ENCODE measurements at regions not wholly inside any gene's neighbourhood (a gene's known extent, or its start where the extent isn't known, plus 50 kb on each side); places are given as distances from the start of the nearest gene placed in this dataset.

DNA sequence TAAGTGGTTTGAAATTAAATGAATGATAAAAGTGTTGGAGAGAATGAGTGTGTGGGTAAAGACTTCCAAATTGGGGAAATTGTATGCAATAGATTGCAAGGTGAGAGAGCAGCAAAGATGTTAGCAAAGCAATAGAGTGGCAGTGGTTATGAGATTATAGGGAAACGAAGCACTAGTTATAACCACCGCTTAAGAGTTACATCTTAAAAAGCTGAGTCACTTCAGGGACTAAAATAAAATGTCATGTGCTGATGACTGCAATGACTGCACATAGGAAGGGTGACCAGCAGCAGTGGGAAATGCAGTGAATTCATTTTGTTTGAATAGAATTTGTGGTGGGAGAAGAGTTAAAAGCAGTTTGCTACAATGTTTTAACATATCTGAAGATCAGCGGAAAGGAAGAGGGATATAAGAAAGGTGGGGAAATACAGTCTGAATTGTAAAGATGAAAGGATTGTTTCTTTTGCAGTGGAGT lies 127.3 kb downstream of the RAP2B start:
- Mint-ChIP-seq H3K4me3 (no peak overlapping the region), H3K4me1 (ENCODE audit: low read depth) (peaks cover 41% of the 10 kb centered on the region), H3K27ac (no peak overlapping the region), H3K36me3 (ENCODE audit: low read depth) (peaks cover 3% of the 10 kb centered on the region), H3K27me3 (ENCODE audit: low read depth) (no peaks in the 10 kb centered on the region), H3K9me3 (ENCODE audit: insufficient read depth) (no peaks in the 10 kb centered on the region)
- ATAC-seq: no peak
- ChIA-PET CTCF (interaction anchor here (1.6 to 2.0 kb wide), 2 partner anchors 125 to 249 kb away, joined by 4 to 23 read pairs; no protein-coding TSS in a partner anchor), POLR2A (no interaction called here)
- no peak for DNase-seq

DNA sequence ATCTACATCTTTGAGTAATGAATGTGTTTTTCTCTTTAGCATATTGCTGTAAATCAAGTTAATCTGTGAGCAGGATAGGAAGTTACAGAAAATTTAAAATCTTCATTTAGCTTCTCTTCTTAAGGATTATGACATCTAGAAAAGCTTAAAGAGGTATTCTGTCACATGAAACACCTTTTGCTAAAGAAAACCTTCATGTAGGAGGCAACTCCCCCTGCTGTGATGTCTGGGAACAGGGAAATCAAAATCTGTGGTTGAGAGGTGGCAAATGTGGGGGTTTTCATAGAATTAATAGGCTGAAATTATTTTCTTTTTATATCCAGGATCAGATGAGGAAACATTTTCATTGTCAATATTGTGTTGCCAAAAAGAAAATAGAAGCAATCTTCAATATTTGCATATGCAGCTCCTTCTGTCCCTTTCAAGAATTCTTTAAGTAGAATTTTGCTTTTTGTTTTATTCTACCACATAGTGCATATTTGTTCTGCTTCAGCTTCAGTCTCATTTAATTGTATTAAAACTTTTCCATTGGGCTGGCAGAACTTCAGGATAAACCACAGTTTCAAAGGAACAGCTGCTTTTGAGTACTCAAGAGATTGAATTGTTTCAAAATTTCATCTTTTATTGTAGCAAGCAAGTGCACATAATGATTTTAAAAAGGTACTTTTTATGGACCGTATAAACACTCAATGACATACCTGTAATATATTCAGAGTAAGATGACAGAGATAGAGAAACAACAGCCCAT lies 128.4 kb downstream of the RAP2B start:
- Mint-ChIP-seq H3K27ac (no peak overlapping the region), H3K4me3 (no peak overlapping the region), H3K27me3 (ENCODE audit: low read depth) (no peaks in the 10 kb centered on the region), H3K4me1 (ENCODE audit: low read depth) (peaks cover 35% of the 10 kb centered on the region), H3K9me3 (ENCODE audit: insufficient read depth) (no peaks in the 10 kb centered on the region), H3K36me3 (ENCODE audit: low read depth) (peaks cover 3% of the 10 kb centered on the region)
- no peak for ATAC-seq
- ChIA-PET CTCF (interaction anchor here (0.6 to 2.0 kb wide), 17 partner anchors 8 to 478 kb away, joined by 3 to 23 read pairs (median 4); partner anchors contain the start of gene RAP2B), POLR2A (no interaction called here)
- DNase-seq: no peak

DNA sequence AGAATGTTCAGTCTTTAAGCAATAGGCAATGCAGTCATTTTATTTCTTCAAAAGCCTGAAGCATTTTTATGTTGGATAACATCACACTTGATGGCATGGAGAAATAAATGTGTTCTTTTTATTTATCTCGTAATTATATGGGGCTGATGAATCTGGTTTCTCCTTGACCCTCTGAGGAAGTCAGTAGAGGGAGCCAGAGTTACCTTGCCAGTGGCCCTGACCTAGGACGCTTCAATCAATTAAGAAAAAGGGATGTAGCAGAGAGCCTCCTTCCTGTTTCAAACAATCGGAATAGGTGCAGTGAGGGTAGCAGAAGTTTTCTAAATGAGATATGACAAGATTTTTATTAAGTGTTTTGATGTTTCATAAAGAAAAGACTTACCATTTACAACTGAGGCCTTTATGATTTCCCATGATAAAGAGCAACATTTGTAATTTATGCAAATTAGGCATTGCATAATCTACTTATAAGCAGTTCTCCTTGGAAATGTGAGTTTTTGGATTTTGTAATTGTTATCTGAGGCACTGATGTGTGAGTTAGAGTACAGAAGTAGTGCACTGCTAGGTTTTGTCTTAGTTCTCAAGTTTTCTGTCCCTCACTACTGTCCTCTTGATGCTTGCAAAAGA lies 129.1 kb downstream of the RAP2B start:
- no peak for DNase-seq
- peaks cover 30% of the 10 kb centered on the region for H3K4me1 Mint-ChIP-seq (ENCODE audit: low read depth)
- no peaks in the 10 kb centered on the region for H3K9me3 Mint-ChIP-seq (ENCODE audit: insufficient read depth)
- H3K27ac Mint-ChIP-seq: no peak overlapping the region
- H3K4me3 Mint-ChIP-seq: no peak overlapping the region
- POLR2A ChIA-PET: no interaction called here
- CTCF ChIA-PET: interaction anchor here (1.0 to 2.0 kb wide), 12 partner anchors 8 to 478 kb away, joined by 3 to 23 read pairs (median 4); no protein-coding TSS in a partner anchor
- no peaks in the 10 kb centered on the region for H3K36me3 Mint-ChIP-seq (ENCODE audit: low read depth)
- H3K27me3 Mint-ChIP-seq (ENCODE audit: low read depth): no peaks in the 10 kb centered on the region
- peak; percentile 44 for ATAC-seq

DNA sequence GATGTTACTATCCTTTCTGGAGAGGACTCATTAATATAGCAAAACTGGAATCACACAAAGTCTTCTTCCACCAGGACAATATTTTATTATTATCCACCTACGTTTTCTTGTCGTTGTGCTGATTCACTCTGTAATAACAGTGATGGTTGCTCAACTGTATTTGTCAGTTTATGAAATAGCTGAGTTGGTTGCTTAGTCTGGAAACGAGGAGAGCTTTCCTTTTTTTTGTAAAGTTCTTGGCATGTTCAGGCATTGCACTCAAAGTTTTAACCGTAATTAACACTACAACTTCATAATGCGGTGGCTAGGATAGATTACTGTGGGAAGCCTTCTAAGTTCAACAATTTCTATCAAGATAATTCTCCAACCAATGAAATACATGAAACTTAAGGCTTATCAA lies 131.2 kb downstream of the RAP2B start:
- ATAC-seq (no peak), DNase-seq (no peak)
- Mint-ChIP-seq H3K27me3 (ENCODE audit: low read depth) (no peaks in the 10 kb centered on the region), H3K9me3 (ENCODE audit: insufficient read depth) (no peaks in the 10 kb centered on the region), H3K27ac (no peak overlapping the region), H3K4me1 (ENCODE audit: low read depth) (peaks cover 24% of the 10 kb centered on the region), H3K36me3 (ENCODE audit: low read depth) (no peaks in the 10 kb centered on the region), H3K4me3 (no peak overlapping the region)
- ChIA-PET CTCF (interaction anchor here (0.6 to 1.2 kb wide), 4 partner anchors 8 to 332 kb away, joined by 3 to 4 read pairs (median 3); no protein-coding TSS in a partner anchor), POLR2A (interaction anchor here (0.7 kb wide), 1 partner anchor 8 kb away, joined by 3 read pairs; no protein-coding TSS in a partner anchor)

DNA sequence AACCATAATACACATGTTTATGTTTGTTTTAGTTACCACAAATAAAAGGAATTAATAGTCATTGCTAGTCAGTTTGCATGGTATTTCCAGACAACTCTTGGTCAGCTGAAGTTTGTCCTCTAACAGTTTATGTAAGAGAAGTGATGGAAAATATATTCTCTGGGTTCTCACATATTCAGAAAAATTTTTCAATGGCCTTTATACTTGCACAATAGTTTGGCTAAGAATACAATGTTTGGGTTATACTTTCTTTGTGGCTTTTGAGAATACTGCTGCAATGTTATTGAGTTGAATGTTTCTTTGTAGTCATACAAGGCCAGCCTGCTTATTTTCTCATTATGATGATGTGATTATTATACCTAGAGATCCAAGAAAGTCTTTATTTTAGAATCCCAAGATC lies 133.9 kb downstream of the RAP2B start:
- Mint-ChIP-seq H3K36me3 (ENCODE audit: low read depth) (no peaks in the 10 kb centered on the region), H3K27me3 (ENCODE audit: low read depth) (no peaks in the 10 kb centered on the region), H3K4me3 (no peak overlapping the region), H3K27ac (no peak overlapping the region), H3K9me3 (ENCODE audit: insufficient read depth) (no peaks in the 10 kb centered on the region), H3K4me1 (ENCODE audit: low read depth) (peaks cover 7% of the 10 kb centered on the region)
- DNase-seq (no peak), ATAC-seq (no peak)
- ChIA-PET CTCF (interaction anchor here (1.4 kb wide), 2 partner anchors 9 to 299 kb away, joined by 3 to 4 read pairs; no protein-coding TSS in a partner anchor), POLR2A (no interaction called here)

DNA sequence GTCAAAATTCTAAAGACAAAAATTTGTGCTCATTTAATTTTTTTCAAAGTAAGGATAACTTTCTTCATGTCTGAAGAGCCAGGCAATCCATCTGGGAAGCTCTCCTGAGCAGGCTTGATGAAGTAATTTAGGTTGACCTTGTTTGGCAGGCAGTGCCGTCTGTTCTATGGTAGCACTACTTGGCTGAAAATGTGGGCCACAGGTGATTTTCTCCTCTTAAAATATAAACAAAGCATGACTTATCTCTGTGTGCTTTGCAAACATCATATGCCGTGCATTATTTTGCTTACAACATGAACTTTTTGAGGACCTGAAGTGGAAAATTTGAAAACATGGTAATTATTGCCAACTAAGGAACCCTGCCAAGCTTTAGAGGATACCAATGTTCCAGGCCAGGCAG lies 143.2 kb downstream of the RAP2B start:
- H3K27me3 Mint-ChIP-seq (ENCODE audit: low read depth): no peaks in the 10 kb centered on the region
- ChIA-PET POLR2A (no interaction called here), CTCF (no interaction called here)
- H3K4me1 Mint-ChIP-seq (ENCODE audit: low read depth): no peaks in the 10 kb centered on the region
- no peak for DNase-seq
- ATAC-seq: no peak
- H3K9me3 Mint-ChIP-seq (ENCODE audit: insufficient read depth): no peaks in the 10 kb centered on the region
- no peak overlapping the region for H3K27ac Mint-ChIP-seq
- H3K36me3 Mint-ChIP-seq (ENCODE audit: low read depth): no peaks in the 10 kb centered on the region
- H3K4me3 Mint-ChIP-seq: no peak overlapping the region

DNA sequence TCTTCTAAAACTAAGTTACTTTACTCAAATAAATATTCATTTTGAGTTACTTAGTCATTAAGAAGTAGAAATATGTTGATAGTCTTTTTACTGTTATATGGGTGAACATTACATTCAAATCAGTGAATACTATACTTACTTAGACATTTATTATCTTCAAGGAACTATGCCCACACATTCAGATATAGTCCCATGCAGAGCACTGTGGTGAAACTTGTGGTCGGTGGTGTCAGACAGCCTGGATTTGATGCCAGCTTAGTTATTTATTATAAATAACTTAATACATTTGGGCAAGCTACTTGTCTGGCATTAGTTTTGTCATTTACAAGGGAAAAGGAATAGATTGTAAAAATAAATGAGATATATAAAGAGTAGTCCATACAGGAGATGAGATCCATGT lies 149.5 kb downstream of the RAP2B start:
- Mint-ChIP-seq H3K9me3 (ENCODE audit: insufficient read depth) (no peaks in the 10 kb centered on the region), H3K27ac (no peak overlapping the region), H3K27me3 (ENCODE audit: low read depth) (no peaks in the 10 kb centered on the region), H3K4me3 (no peak overlapping the region), H3K4me1 (ENCODE audit: low read depth) (peaks cover 5% of the 10 kb centered on the region), H3K36me3 (ENCODE audit: low read depth) (no peaks in the 10 kb centered on the region)
- DNase-seq (no peak), ATAC-seq (no peak)
- CTCF ChIA-PET: interaction anchor here (0.6 kb wide), 1 partner anchor 33 kb away, joined by 3 read pairs; no protein-coding TSS in a partner anchor
- POLR2A ChIA-PET: no interaction called here

DNA sequence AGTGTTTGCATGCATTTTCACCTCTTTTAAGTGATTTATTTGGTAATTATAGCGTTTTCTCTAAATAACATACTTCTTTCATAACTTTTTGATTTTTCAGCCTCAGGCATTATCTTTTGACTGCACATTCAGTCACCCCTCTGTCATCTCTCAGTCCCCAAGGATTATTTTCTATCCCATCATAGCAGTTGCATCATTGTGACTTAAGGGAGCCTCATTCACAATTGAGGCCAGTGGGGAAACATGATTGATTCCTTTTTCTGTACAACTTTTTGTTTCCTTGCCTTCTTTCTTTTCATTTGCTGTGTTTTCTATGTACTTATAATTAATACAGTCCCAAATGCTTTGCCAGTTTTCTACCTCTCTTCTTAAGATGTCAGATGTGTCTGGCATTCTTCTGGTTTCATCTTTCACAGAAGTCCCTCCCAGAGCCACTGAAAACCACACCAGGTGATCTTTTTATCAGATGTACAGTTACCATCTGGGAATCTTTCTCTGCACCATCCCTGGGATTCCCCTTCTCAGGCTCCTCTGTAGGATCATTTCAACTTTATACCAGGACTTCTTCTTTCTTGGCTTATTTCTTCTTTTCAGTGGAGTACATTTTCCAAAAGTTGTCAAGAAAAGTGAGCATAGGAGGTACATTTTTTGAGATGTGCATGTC lies 151.4 kb downstream of the RAP2B start:
- Mint-ChIP-seq H3K27me3 (ENCODE audit: low read depth) (no peaks in the 10 kb centered on the region), H3K4me1 (ENCODE audit: low read depth) (peaks cover 5% of the 10 kb centered on the region), H3K9me3 (ENCODE audit: insufficient read depth) (no peaks in the 10 kb centered on the region), H3K27ac (no peak overlapping the region), H3K4me3 (no peak overlapping the region), H3K36me3 (ENCODE audit: low read depth) (no peaks in the 10 kb centered on the region)
- ATAC-seq: no peak
- ChIA-PET POLR2A (no interaction called here), CTCF (no interaction called here)
- no peak for DNase-seq

DNA sequence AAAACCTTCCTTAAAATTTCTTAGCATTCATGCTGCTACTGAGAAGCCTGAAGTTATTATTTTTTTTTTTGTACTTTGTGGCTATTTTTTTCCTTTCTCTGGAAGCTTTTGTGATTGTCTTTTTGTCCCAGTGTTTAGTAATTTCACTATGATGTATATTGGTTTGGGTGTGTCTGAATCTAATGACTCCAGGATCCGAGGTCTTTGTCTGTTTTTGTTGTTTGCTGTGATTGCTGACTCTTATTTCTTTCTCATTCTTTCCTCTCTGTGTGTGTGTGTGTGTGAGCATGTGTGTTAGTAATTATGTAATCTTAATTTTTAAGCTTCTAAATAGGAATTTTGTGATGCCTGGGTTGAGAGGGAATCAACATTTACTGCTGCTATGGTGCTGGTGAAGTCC lies 152.0 kb downstream of the RAP2B start:
- Mint-ChIP-seq H3K27ac (no peak overlapping the region), H3K27me3 (ENCODE audit: low read depth) (no peaks in the 10 kb centered on the region), H3K4me1 (ENCODE audit: low read depth) (peaks cover 6% of the 10 kb centered on the region), H3K4me3 (no peak overlapping the region), H3K36me3 (ENCODE audit: low read depth) (no peaks in the 10 kb centered on the region), H3K9me3 (ENCODE audit: insufficient read depth) (no peaks in the 10 kb centered on the region)
- DNase-seq (no peak), ATAC-seq (no peak)
- POLR2A ChIA-PET: no interaction called here
- CTCF ChIA-PET: no interaction called here

DNA sequence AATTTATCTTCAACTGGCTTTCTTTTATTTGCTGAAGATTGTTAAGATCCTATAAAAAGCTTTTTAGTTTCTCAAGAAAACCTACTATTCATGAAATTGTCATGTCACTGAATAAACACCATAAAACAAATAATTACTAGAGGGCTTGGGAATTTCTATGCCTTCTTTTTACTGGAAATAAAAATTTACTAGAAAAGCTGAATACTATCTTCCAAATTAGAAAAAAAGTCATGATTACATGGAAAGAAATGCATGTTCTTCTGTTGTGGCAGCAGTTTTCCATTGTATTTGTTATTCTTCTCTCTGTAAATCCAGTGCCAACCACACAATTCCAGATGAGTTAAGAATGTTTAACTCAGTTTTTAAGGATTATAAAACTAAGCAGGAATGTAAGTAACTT lies 153.8 kb downstream of the RAP2B start:
- Mint-ChIP-seq H3K9me3 (ENCODE audit: insufficient read depth) (no peaks in the 10 kb centered on the region), H3K27me3 (ENCODE audit: low read depth) (no peaks in the 10 kb centered on the region), H3K36me3 (ENCODE audit: low read depth) (no peaks in the 10 kb centered on the region), H3K4me1 (ENCODE audit: low read depth) (peaks cover 12% of the 10 kb centered on the region), H3K4me3 (no peak overlapping the region), H3K27ac (no peak overlapping the region)
- ATAC-seq (no peak), DNase-seq (no peak)
- ChIA-PET CTCF (no interaction called here), POLR2A (no interaction called here)

DNA sequence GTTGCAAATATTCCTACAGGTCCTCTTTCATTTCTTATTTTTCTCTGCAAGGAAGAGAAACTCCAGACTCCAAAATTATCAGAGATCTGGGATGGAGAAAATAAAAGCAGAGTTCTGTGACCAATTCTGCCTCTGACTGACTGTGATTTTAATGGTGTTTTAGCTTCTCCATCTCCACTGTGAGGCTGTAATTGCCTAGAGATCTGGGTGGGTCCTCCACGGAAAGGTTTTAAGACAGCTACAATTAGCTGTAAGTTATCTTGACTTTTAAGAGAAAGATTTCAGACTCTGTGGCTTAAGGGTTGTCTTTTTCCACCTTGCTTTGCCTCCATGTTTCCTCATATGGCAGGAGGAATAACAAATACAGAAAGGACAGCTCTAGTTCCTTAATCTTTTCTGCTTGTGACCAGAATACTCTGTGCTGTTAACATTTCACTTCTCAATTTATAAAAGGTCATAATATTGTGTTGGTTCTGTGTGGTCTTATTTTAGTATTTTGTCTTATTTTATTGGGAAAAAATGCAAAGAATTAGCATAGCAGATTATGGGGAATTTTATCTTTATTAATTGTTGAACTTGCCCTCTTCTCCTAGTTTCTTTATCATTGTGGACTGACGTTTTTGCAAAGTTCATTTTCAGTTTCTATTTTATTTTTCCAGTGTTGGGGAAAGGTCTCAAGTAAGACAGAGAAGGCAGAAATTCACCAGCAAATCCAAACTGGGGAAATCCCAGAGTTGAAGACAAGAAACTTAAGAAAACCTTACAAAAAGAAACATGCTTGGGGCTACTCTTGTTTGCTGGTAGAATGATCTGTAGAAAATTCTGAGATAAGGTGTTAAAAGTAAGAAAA lies 157.9 kb downstream of the RAP2B start:
- Mint-ChIP-seq H3K4me1 (ENCODE audit: low read depth) (peaks cover 7% of the 10 kb centered on the region), H3K27me3 (ENCODE audit: low read depth) (no peaks in the 10 kb centered on the region), H3K27ac (no peak overlapping the region), H3K36me3 (ENCODE audit: low read depth) (no peaks in the 10 kb centered on the region), H3K9me3 (ENCODE audit: insufficient read depth) (no peaks in the 10 kb centered on the region), H3K4me3 (no peak overlapping the region)
- POLR2A ChIA-PET: no interaction called here
- no peak for DNase-seq
- CTCF ChIA-PET: interaction anchor here (1.2 to 2.2 kb wide), 2 partner anchors 12 to 29 kb away, joined by 4 to 5 read pairs; no protein-coding TSS in a partner anchor
- no peak for ATAC-seq

Measured in activated CD8-positive, alpha-beta T cell treated with anti-CD3 and anti-CD28 coated beads, Interleukin-2, amount 10 ng/mL, durations not matched to agents 7 days and 5 days (primary cell).